Activated CD8-positive, alpha-beta memory T cell treated with anti-CD3 and anti-CD28 coated beads, Interleukin-2, amount 50 U/mL, for 24 hours (primary cell): ENCODE measurements at regions not wholly inside any gene's neighbourhood (a gene's known extent, or its start where the extent isn't known, plus 50 kb on each side); places are given as distances from the start of the nearest gene placed in this dataset.

Source experiments
- DNase-seq: peaks from one replicate; pipeline ENCODE4 v3.0.0-alpha.2; 2020; ENCODE audit errors: extremely low read depth

GRCh38 chr22:48897645-48898370 lies 929.9 kb downstream of the BRD1 start:
- DNase-seq, result no peak

GRCh38 chr22:48896766-48897644 lies 930.7 kb downstream of the BRD1 start:
- DNase-seq, result no peak

GRCh38 chr22:48895831-48896765 lies 931.6 kb downstream of the BRD1 start:
- DNase-seq, result no peak

GRCh38 chr22:48895336-48895735 lies 932.3 kb downstream of the BRD1 start:
- no peak for DNase-seq

GRCh38 chr22:48894804-48895250 lies 932.8 kb downstream of the BRD1 start:
- no peak for DNase-seq

- DNase-seq, result no peak
Measured at GRCh38 chr22:48894064-48894671, 933.5 kb downstream of the BRD1 start.

- no peak for DNase-seq
Measured at GRCh38 chr22:48893288-48894063, 934.2 kb downstream of the BRD1 start.

GRCh38 chr22:48892578-48893287 lies 934.9 kb downstream of the BRD1 start:
- DNase-seq, result no peak

- DNase-seq, result no peak
Measured at GRCh38 chr22:48891688-48892577, 935.7 kb downstream of the BRD1 start.

- DNase-seq, result no peak
Measured at GRCh38 chr22:48890693-48891554, 936.7 kb downstream of the BRD1 start.

- no peak for DNase-seq
Measured at GRCh38 chr22:48889887-48890692, 937.6 kb downstream of the BRD1 start.

GRCh38 chr22:48889209-48889830 lies 938.4 kb downstream of the BRD1 start:
- DNase-seq, result no peak

- DNase-seq, result no peak
Measured at GRCh38 chr22:48888466-48889208, 939.0 kb downstream of the BRD1 start.

GRCh38 chr22:48887394-48888332 lies 940.0 kb downstream of the BRD1 start:
- no peak for DNase-seq
